ENCODE measurements at regions not wholly inside any gene's neighbourhood (a gene's known extent, or its start where the extent isn't known, plus 50 kb on each side); places are given as distances from the start of the nearest gene placed in this dataset.
"Not testable (repeated sequence)": the region's sequence is repeated elsewhere in the genome, so short reads cannot be mapped to it uniquely, and the experiment has no call there.

GRCh38 chr2:239817468-239818031, 207.6 kb downstream of the NDUFA10 start:
- not testable (repeated sequence) for TF ChIP-seq POLR2A, CTCF, POLR2AphosphoS5, EP300 (IDR thresholded peaks at IDR 0.05)

All from stomach (tissue), 4 donors.